ENCODE measurements at regions not wholly inside any gene's neighbourhood (a gene's known extent, or its start where the extent isn't known, plus 50 kb on each side); places are given as distances from the start of the nearest gene placed in this dataset.

DNA sequence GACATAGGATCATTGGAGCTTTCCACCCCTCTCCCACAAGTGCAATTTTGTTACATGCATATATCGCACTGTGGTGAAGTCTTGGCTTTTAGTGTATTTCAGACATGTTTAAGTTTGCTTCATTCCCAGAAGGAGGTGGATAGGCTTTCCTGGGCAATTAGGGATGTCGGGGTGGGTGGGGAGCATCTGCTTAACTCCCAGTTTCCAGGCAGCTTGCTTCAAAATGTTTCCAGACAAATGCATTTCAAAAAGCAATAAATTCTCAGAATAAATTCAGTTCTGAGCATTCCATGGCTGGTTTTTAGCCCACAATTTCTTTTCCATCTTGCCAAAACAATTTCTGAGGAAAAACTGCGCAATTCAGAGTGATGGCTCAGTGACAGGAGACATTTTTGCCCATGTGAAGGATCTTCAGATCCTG, 227.7 kb upstream of the ZPLD1 start:
- Histone ChIP-seq H3K4me3 (no peak overlapping the region), H3K27ac (peak overlapping the region; percentile 57 to 60)
- TF ChIP-seq CTCF (IDR thresholded peaks at IDR 0.05) = no peak
- no peak for DNase-seq (ENCODE audit: low spot score)

GRCh38 chr3:102215166-102215565, 219.6 kb upstream of the ZPLD1 start:
- DNase-seq (ENCODE audit: low spot score) = no peak
- no peak overlapping the region for H3K27ac ChIP-seq
- TF ChIP-seq CTCF (IDR thresholded peaks at IDR 0.05) = no peak
- no peak overlapping the region for H3K4me3 ChIP-seq

DNA sequence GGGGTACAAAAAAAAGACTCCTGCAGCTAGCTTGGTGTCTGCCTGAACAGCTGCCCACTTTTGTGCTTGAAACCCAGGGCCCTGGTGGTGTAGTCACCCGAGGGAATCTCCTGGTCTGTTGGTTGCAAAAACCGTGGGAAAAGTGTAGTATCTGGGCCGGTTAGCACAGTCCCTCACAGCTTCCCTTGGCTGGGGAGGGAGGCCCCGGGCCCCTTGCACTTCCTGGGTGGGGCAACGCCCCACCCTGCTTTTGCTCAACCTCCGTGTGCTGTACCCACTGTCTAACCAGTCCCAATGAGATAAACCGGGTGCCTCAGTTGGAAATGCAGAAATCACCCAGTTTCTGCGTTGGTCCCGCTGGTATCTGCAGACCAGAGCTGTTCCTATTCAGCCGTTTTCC, 211.7 kb upstream of the ZPLD1 start:
- H3K27ac ChIP-seq = no peak overlapping the region
- DNase-seq (ENCODE audit: low spot score) = no peak
- no peak overlapping the region for H3K4me3 ChIP-seq
- TF ChIP-seq CTCF (IDR thresholded peaks at IDR 0.05) = no peak

DNA sequence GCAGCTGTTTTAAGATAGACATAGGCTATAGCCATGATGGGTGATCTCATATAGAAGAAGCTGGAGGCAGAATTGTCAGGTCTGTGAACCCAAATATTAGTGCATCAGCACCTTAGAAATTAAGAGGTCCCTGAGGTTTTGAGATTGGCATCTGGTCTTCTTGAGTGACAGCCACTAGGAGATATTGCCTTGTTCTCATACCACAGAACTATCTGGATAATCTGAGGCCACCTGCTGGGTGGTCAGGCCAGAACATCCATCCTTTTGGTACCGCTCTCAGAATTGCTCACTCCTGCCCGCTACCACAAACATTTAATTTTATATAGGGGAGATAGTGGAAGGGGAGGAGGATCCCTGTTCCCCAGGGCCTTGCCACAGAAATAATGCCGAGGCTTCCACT, 210.6 kb upstream of the ZPLD1 start:
- no peak overlapping the region for H3K4me3 ChIP-seq
- TF ChIP-seq CTCF (IDR thresholded peaks at IDR 0.05) = no peak
- no peak overlapping the region for H3K27ac ChIP-seq
- DNase-seq (ENCODE audit: low spot score) = no peak

- no peak for DNase-seq (ENCODE audit: low spot score)
- H3K27ac ChIP-seq = no peak overlapping the region
- H3K4me3 ChIP-seq = no peak overlapping the region
- no peak for TF ChIP-seq CTCF (IDR thresholded peaks at IDR 0.05)
Observed at GRCh38 chr3:102225005-102225404, 209.8 kb upstream of the ZPLD1 start.

GRCh38 chr3:102225407-102226132, 209.2 kb upstream of the ZPLD1 start:
- TF ChIP-seq CTCF (IDR thresholded peaks at IDR 0.05) = peak; percentile 41
- Histone ChIP-seq H3K4me3 (no peak overlapping the region), H3K27ac (no peak overlapping the region)
- no peak for DNase-seq (ENCODE audit: low spot score)

GRCh38 chr3:102226463-102226862, 208.4 kb upstream of the ZPLD1 start:
- no peak overlapping the region for H3K4me3 ChIP-seq
- H3K27ac ChIP-seq = no peak overlapping the region
- TF ChIP-seq CTCF (IDR thresholded peaks at IDR 0.05) = no peak
- DNase-seq (ENCODE audit: low spot score) = no peak
